ENCODE measurements at regions not wholly inside any gene's neighbourhood (a gene's known extent, or its start where the extent isn't known, plus 50 kb on each side); places are given as distances from the start of the nearest gene placed in this dataset.

- H3K9me3 ChIP-seq (replicated peaks; ENCODE audit: control insufficient read depth, insufficient read depth, low read length) = no peaks in the 10 kb centered on the region
Observed at GRCh38 chr21:38623552-38623951, 125.3 kb upstream of the ERG start.

More at GRCh38 chr21:38623552-38623951, 125.3 kb upstream of the ERG start:
- no peaks in the 10 kb centered on the region for H3K9me1 ChIP-seq (replicated peaks; ENCODE audit: control insufficient read depth, extremely low read depth, insufficient read depth, low read length)
- BruUV-seq (replicated peaks) = no TSS peak
- H3K9ac ChIP-seq (replicated peaks; ENCODE audit: extremely low read depth, insufficient read depth, low read length) = no peak overlapping the region
- no peak overlapping the region for H3K4me2 ChIP-seq (ENCODE audit: insufficient read depth, low read length)
- dilution Hi-C loops (cut with MboI; ENCODE audit: extremely low pct_ligation_motif_present, low sequenced_read_pairs) (no loop called here), intact Hi-C loops (cut with micrococcal nuclease) (no loop called here)
- CTCF ChIA-PET = no interaction called here
- TF ChIP-seq FOS (IDR thresholded peaks at IDR 0.05; ENCODE audit: borderline replicate concordance, insufficient read depth, low read length) (no peak), JUN (IDR thresholded peaks at IDR 0.05; ENCODE audit: borderline replicate concordance, insufficient read depth, insufficient read length, low read depth) (no peak), MYC (IDR thresholded peaks at IDR 0.05; ENCODE audit: low read depth, low read length) (no peak), POLR2AphosphoS5 (IDR thresholded peaks at IDR 0.05; ENCODE audit: insufficient read depth, low read depth, low read length) (no peak), GATA2 (IDR thresholded peaks at IDR 0.05; ENCODE audit: insufficient read depth, insufficient read length, low read depth, low read length) (no peak), POLR2A (IDR thresholded peaks at IDR 0.05; ENCODE audit: low read depth, low read length) (no peak), EZH2 (IDR thresholded peaks at IDR 0.05; ENCODE audit: borderline replicate concordance, low read depth, low read length, severe bottlenecking) (no peak)
- TF ChIP-seq, protein P1, sequence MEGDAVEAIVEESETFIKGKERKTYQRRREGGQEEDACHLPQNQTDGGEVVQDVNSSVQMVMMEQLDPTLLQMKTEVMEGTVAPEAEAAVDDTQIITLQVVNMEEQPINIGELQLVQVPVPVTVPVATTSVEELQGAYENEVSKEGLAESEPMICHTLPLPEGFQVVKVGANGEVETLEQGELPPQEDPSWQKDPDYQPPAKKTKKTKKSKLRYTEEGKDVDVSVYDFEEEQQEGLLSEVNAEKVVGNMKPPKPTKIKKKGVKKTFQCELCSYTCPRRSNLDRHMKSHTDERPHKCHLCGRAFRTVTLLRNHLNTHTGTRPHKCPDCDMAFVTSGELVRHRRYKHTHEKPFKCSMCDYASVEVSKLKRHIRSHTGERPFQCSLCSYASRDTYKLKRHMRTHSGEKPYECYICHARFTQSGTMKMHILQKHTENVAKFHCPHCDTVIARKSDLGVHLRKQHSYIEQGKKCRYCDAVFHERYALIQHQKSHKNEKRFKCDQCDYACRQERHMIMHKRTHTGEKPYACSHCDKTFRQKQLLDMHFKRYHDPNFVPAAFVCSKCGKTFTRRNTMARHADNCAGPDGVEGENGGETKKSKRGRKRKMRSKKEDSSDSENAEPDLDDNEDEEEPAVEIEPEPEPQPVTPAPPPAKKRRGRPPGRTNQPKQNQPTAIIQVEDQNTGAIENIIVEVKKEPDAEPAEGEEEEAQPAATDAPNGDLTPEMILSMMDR (IDR thresholded peaks at IDR 0.05; ENCODE audit: extremely low read depth in 1 of 2, insufficient read depth in 1 of 2, low read depth in 1 of 2, low read length in 2 of 2) = no peak
- TF ChIP-seq, protein P2, sequence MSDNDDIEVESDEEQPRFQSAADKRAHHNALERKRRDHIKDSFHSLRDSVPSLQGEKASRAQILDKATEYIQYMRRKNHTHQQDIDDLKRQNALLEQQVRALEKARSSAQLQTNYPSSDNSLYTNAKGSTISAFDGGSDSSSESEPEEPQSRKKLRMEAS (IDR thresholded peaks at IDR 0.05; ENCODE audit: insufficient read depth, insufficient read length) = no peak
- no peak for DNase-seq (ENCODE audit: low read depth, low spot score)
- no peaks in the 10 kb centered on the region for H3K79me2 ChIP-seq (ENCODE audit: control insufficient read depth, insufficient read depth, low read length)
- H3K36me3 ChIP-seq (ENCODE audit: control insufficient read depth in 2 of 2, extremely low read depth in 1 of 2, insufficient read depth in 2 of 2, low read length in 2 of 2) = no peaks in the 10 kb centered on the region
- H4K20me1 ChIP-seq (replicated peaks; ENCODE audit: control insufficient read depth, extremely low read depth, insufficient read depth, low read length) = no peaks in the 10 kb centered on the region
- POLR2A ChIA-PET = no interaction called here
- no peak for FAIRE-seq
- no peak overlapping the region for H2AFZ ChIP-seq (ENCODE audit: low read depth, low read length)
- H3K4me1 ChIP-seq (ENCODE audit: control insufficient read depth, extremely low read depth, insufficient read depth, low read length) = no peaks in the 10 kb centered on the region
- H3K27me3 ChIP-seq (ENCODE audit: control insufficient read depth in 2 of 2, insufficient read depth in 2 of 2, low read length in 2 of 2) = peaks cover 3 to 5% of the 10 kb centered on the region in 2 experiments
- no peak overlapping the region for H3K27ac ChIP-seq (ENCODE audit: insufficient read depth, low read depth, low read length)
- H3K4me3 ChIP-seq (replicated peaks in 1 of 3; ENCODE audit: insufficient read depth in 1 of 3, low read depth in 1 of 3, low read length in 3 of 3) = no peak overlapping the region

Measured in endothelial cell of umbilical vein (primary cell).